Mesenchymal stem cell (in vitro differentiated cells and primary cell): ENCODE measurements at regions not wholly inside any gene's neighbourhood (a gene's known extent, or its start where the extent isn't known, plus 50 kb on each side); places are given as distances from the start of the nearest gene placed in this dataset.

Experiments used
- DNase-seq: peaks from one replicate; pipeline ENCODE4 v3.0.0-alpha.2; 2013
- H2AFZ ChIP-seq: one replicate; pipeline ENCODE4 v1.6.1; 2013; ENCODE audit warnings: low read depth, mild to moderate bottlenecking, control low read depth, inconsistent platforms, low read length, moderate library complexity
- H2AK5ac ChIP-seq: 2 replicates; pipeline ENCODE4 v1.6.1; 2013; ENCODE audit warnings: low read length, moderate library complexity, mild to moderate bottlenecking, inconsistent platforms; ENCODE audit not compliant: severe bottlenecking
- H2BK120ac ChIP-seq: one replicate; pipeline ENCODE4 v1.6.1; 2013; ENCODE audit warnings: low read depth, mild to moderate bottlenecking, inconsistent platforms, low read length, moderate library complexity
- H2BK12ac ChIP-seq, 2 experiments: one replicate each; pipeline ENCODE4 v1.6.1; 2013; ENCODE audit warnings: inconsistent platforms in 2 of 2, low read length in 2 of 2, mild to moderate bottlenecking in 2 of 2, moderate library complexity in 2 of 2, control low read depth in 1 of 2
- H2BK15ac ChIP-seq: one replicate; pipeline ENCODE4 v1.6.1; 2013; ENCODE audit warnings: mild to moderate bottlenecking, low read depth, inconsistent platforms; ENCODE audit not compliant: poor library complexity, severe bottlenecking
- H2BK5ac ChIP-seq: 2 replicates; pipeline ENCODE4 v1.6.1; 2013; ENCODE audit warnings: low read depth, mild to moderate bottlenecking, low read length, control low read depth, inconsistent platforms; ENCODE audit not compliant: poor library complexity, severe bottlenecking
- H3K14ac ChIP-seq, 2 experiments: one replicate each; pipeline ENCODE4 v1.6.1; 2013; ENCODE audit warnings: inconsistent platforms in 2 of 2, low read length in 2 of 2, control low read depth in 1 of 2, mild to moderate bottlenecking in 1 of 2, moderate library complexity in 1 of 2
- H3K18ac ChIP-seq, 2 experiments: one replicate each; pipeline ENCODE4 v1.6.1; 2013; ENCODE audit warnings: inconsistent platforms in 2 of 2, low read length in 2 of 2, control low read depth in 1 of 2, low read depth in 1 of 2, mild to moderate bottlenecking in 1 of 2
- H3K23ac ChIP-seq, 2 experiments: one replicate each; pipeline ENCODE4 v1.6.1; 2013; ENCODE audit warnings: inconsistent platforms in 2 of 2, low read length in 2 of 2, mild to moderate bottlenecking in 2 of 2, moderate library complexity in 2 of 2, control low read depth in 1 of 2
- H3K27ac ChIP-seq: 2 replicates; pipeline ENCODE4 v1.5.1; 2013; ENCODE audit warnings: mild to moderate bottlenecking, moderate library complexity, low read length, control low read depth, inconsistent platforms; ENCODE audit not compliant: poor library complexity, severe bottlenecking
- H3K27me3 ChIP-seq, 2 experiments: 2 replicates each; pipeline versions ENCODE4 v1.6.1 to v1.7.0; 2013; ENCODE audit warnings: low read length in 2 of 2, mild to moderate bottlenecking in 2 of 2, moderate library complexity in 2 of 2, control low read depth in 1 of 2, inconsistent platforms in 1 of 2; ENCODE audit not compliant: control insufficient read depth in 1 of 2, insufficient read depth in 1 of 2
- H3K36me3 ChIP-seq, 2 experiments: 2 replicates each; pipeline versions ENCODE4 v1.6.1 to v1.7.0; 2013; ENCODE audit warnings: low read length in 2 of 2, control low read depth in 1 of 2, inconsistent platforms in 1 of 2, low read depth in 1 of 2, mild to moderate bottlenecking in 1 of 2; ENCODE audit not compliant: insufficient read depth in 2 of 2, control insufficient read depth in 1 of 2
- H3K4ac ChIP-seq, 2 experiments: one replicate each; pipeline ENCODE4 v1.6.1; 2013; ENCODE audit warnings: inconsistent platforms in 2 of 2, low read length in 2 of 2, mild to moderate bottlenecking in 2 of 2, moderate library complexity in 2 of 2, control low read depth in 1 of 2, low read depth in 1 of 2
- H3K4me1 ChIP-seq: 2 replicates; pipeline ENCODE4 v1.6.1; 2013; ENCODE audit warnings: low read depth, low read length, control low read depth; ENCODE audit not compliant: control insufficient read depth, insufficient read depth
- H3K4me2 ChIP-seq: 2 replicates; pipeline ENCODE4 v1.6.1; 2013; ENCODE audit warnings: low read length, mild to moderate bottlenecking, inconsistent platforms; ENCODE audit not compliant: poor library complexity, severe bottlenecking
- H3K4me3 ChIP-seq, 2 experiments: 2 replicates each; pipeline versions ENCODE4 v1.5.1 to v1.7.0; 2013; ENCODE audit warnings: low read length in 2 of 2, mild to moderate bottlenecking in 2 of 2, control low read depth in 1 of 2, low read depth in 1 of 2; ENCODE audit not compliant: insufficient read depth in 1 of 2
- H3K79me1 ChIP-seq: replicated peaks from 2 replicates; pipeline ENCODE4 v1.6.1; 2013; ENCODE audit warnings: mild to moderate bottlenecking, control low read depth, low read length, inconsistent platforms; ENCODE audit not compliant: poor library complexity, severe bottlenecking
- H3K9ac ChIP-seq: 2 replicates; pipeline ENCODE4 v1.7.0; 2013; ENCODE audit warnings: mild to moderate bottlenecking, low read length, moderate library complexity
- H3K9me3 ChIP-seq: 2 replicates; pipeline ENCODE4 v1.7.0; 2013; ENCODE audit warnings: mild to moderate bottlenecking, low read length; ENCODE audit not compliant: control insufficient read depth
- H4K8ac ChIP-seq: one replicate; pipeline ENCODE4 v1.6.1; 2013; ENCODE audit warnings: inconsistent platforms, mild to moderate bottlenecking, low read length, moderate library complexity
- H4K91ac ChIP-seq: one replicate; pipeline ENCODE4 v1.6.1; 2013; ENCODE audit warnings: mild to moderate bottlenecking, low read length, inconsistent platforms
- WGBS: methylation state at CpG from one replicate; pipeline ENCODE4 v1.1.7; 2013; ENCODE audit warnings: mixed read lengths; 5-methylcytosine and 5-hydroxymethylcytosine counted together

GRCh38 chr16:56111100-56111499 is 80.2 kb upstream of the GNAO1 start:
- Histone ChIP-seq H4K91ac (no peak overlapping the region), H3K14ac (no peak overlapping the region), H2AK5ac (no peak overlapping the region), H3K23ac (no peak overlapping the region), H3K18ac (no peak overlapping the region), H3K36me3 (no peaks in the 10 kb centered on the region), H4K8ac (no peak overlapping the region), H2BK5ac (no peak overlapping the region), H3K27ac (no peak overlapping the region), H3K4me3 (no peak overlapping the region), H2BK120ac (no peak overlapping the region), H2AFZ (no peak overlapping the region), H3K27me3 (peaks cover 0 to 2% of the 10 kb centered on the region in 2 experiments), H3K4ac (no peak overlapping the region), H3K9me3 (no peaks in the 10 kb centered on the region), H3K4me2 (no peak overlapping the region), H2BK12ac (no peak overlapping the region), H3K79me1 (no peaks in the 10 kb centered on the region), H3K4me1 (no peaks in the 10 kb centered on the region), H2BK15ac (no peak overlapping the region), H3K9ac (no peak overlapping the region)
- DNase-seq, result no peak
- WGBS, result 64% methylated on average over 5 of the region's 5 CpGs

GRCh38 chr16:56109994-56110393 is 81.3 kb upstream of the GNAO1 start:
- H3K4me1 ChIP-seq, result no peaks in the 10 kb centered on the region
- H3K14ac ChIP-seq, result no peak overlapping the region
- 71% methylated on average over 3 of the region's 4 CpGs for WGBS
- no peaks in the 10 kb centered on the region for H3K9me3 ChIP-seq
- no peak overlapping the region for H3K4me2 ChIP-seq
- no peak overlapping the region for H2AFZ ChIP-seq
- H3K9ac ChIP-seq, result no peak overlapping the region
- H3K36me3 ChIP-seq, result no peaks in the 10 kb centered on the region
- no peak overlapping the region for H3K4me3 ChIP-seq
- no peaks in the 10 kb centered on the region for H3K79me1 ChIP-seq
- H4K8ac ChIP-seq, result no peak overlapping the region
- no peak overlapping the region for H2BK15ac ChIP-seq
- no peak overlapping the region for H3K4ac ChIP-seq
- H2AK5ac ChIP-seq, result no peak overlapping the region
- no peak overlapping the region for H3K23ac ChIP-seq
- no peak for DNase-seq
- H4K91ac ChIP-seq, result no peak overlapping the region
- no peak overlapping the region for H2BK5ac ChIP-seq
- H3K27ac ChIP-seq, result no peak overlapping the region
- H3K27me3 ChIP-seq, result peaks cover 0 to 2% of the 10 kb centered on the region in 2 experiments
- H2BK12ac ChIP-seq, result no peak overlapping the region
- no peak overlapping the region for H3K18ac ChIP-seq
- no peak overlapping the region for H2BK120ac ChIP-seq

- Histone ChIP-seq H3K4me2 (no peak overlapping the region), H3K79me1 (no peaks in the 10 kb centered on the region), H3K23ac (no peak overlapping the region), H3K27ac (no peak overlapping the region), H3K9me3 (no peaks in the 10 kb centered on the region), H4K91ac (no peak overlapping the region), H2BK15ac (no peak overlapping the region), H3K9ac (no peak overlapping the region), H3K27me3 (peaks cover 0 to 2% of the 10 kb centered on the region in 2 experiments), H2BK120ac (no peak overlapping the region), H3K36me3 (no peaks in the 10 kb centered on the region), H4K8ac (no peak overlapping the region), H3K18ac (no peak overlapping the region), H3K4me3 (no peak overlapping the region), H3K4me1 (no peaks in the 10 kb centered on the region), H2AK5ac (no peak overlapping the region), H2BK12ac (no peak overlapping the region), H3K14ac (no peak overlapping the region), H3K4ac (no peak overlapping the region), H2AFZ (no peak overlapping the region), H2BK5ac (no peak overlapping the region)
- DNase-seq, result no peak
- WGBS, result no CpG with 5 or more reads among the region's 1 CpG
Measured at GRCh38 chr16:56109205-56109604, 82.1 kb upstream of the GNAO1 start.

GRCh38 chr16:56108724-56109123 is 82.6 kb upstream of the GNAO1 start:
- no peak for DNase-seq
- no peak overlapping the region for H3K27ac ChIP-seq
- WGBS, result 54% methylated on average over 3 of the region's 4 CpGs
- no peak overlapping the region for H2BK120ac ChIP-seq
- no peak overlapping the region for H2AFZ ChIP-seq
- H4K91ac ChIP-seq, result no peak overlapping the region
- no peak overlapping the region for H3K4me3 ChIP-seq
- H3K79me1 ChIP-seq, result no peaks in the 10 kb centered on the region
- H3K4ac ChIP-seq, result no peak overlapping the region
- H2BK5ac ChIP-seq, result no peak overlapping the region
- H3K23ac ChIP-seq, result no peak overlapping the region
- no peak overlapping the region for H2BK12ac ChIP-seq
- H3K18ac ChIP-seq, result no peak overlapping the region
- H3K4me2 ChIP-seq, result no peak overlapping the region
- H4K8ac ChIP-seq, result no peak overlapping the region
- no peak overlapping the region for H3K9ac ChIP-seq
- H2AK5ac ChIP-seq, result no peak overlapping the region
- H3K36me3 ChIP-seq, result no peaks in the 10 kb centered on the region
- no peak overlapping the region for H2BK15ac ChIP-seq
- H3K14ac ChIP-seq, result no peak overlapping the region
- no peaks in the 10 kb centered on the region for H3K4me1 ChIP-seq
- H3K27me3 ChIP-seq, result peaks cover 0 to 2% of the 10 kb centered on the region in 2 experiments
- H3K9me3 ChIP-seq, result no peaks in the 10 kb centered on the region
